OCI-LY1 (cell line): ENCODE measurements at regions not wholly inside any gene's neighbourhood (a gene's known extent, or its start where the extent isn't known, plus 50 kb on each side); places are given as distances from the start of the nearest gene placed in this dataset.
"Not testable (repeated sequence)": the region's sequence is repeated elsewhere in the genome, so short reads cannot be mapped to it uniquely, and the experiment has no call there.

Source experiments
- H2AFZ ChIP-seq: fragments of 200-600 bp; sonication (generic), shearing (Covaris generic); 2 replicates; pipeline ENCODE4 v1.6.0; 2014; ENCODE audit warnings: antibody characterized with exemption, mild to moderate bottlenecking, low read length
- H3F3A ChIP-seq: fragments of 200-600 bp; sonication (generic), shearing (Covaris generic); 2 replicates; pipeline ENCODE4 v1.6.0; 2014; ENCODE audit warnings: mild to moderate bottlenecking, antibody characterized with exemption, low read length, moderate library complexity; ENCODE audit not compliant: insufficient read depth
- H3K27ac ChIP-seq: fragments of 200-600 bp; sonication (generic); 2 replicates; pipeline ENCODE4 v1.5.1; 2014; ENCODE audit warnings: low read length, mixed run types, mild to moderate bottlenecking, low read depth; ENCODE audit not compliant: poor library complexity, severe bottlenecking
- H3K27me3 ChIP-seq: fragments of 200-600 bp; sonication (generic); 2 replicates; pipeline ENCODE4 v1.6.0; 2014; ENCODE audit warnings: antibody characterized with exemption, mild to moderate bottlenecking, low read length, moderate library complexity; ENCODE audit not compliant: insufficient read depth
- H3K36me3 ChIP-seq: fragments of 200-600 bp; sonication (generic); 2 replicates; pipeline ENCODE4 v1.6.1; 2014; ENCODE audit warnings: mild to moderate bottlenecking, antibody characterized with exemption, low read length, moderate library complexity, mixed read lengths; ENCODE audit not compliant: insufficient read depth
- H3K4me1 ChIP-seq: fragments of 200-600 bp; sonication (generic); 2 replicates; pipeline ENCODE4 v1.5.1; 2014; ENCODE audit warnings: mild to moderate bottlenecking, low read length, moderate library complexity; ENCODE audit not compliant: insufficient read depth, severe bottlenecking
- H3K4me2 ChIP-seq: fragments of 200-600 bp; sonication (generic), shearing (Covaris generic); 2 replicates; pipeline ENCODE4 v1.6.1; 2014; ENCODE audit warnings: low read length
- H3K4me3 ChIP-seq: fragments of 200-600 bp; sonication (generic); 2 replicates; pipeline ENCODE4 v1.5.1; 2014; ENCODE audit warnings: low read length, low read depth, mild to moderate bottlenecking, mixed read lengths; ENCODE audit not compliant: poor library complexity, severe bottlenecking
- H3K79me2 ChIP-seq: fragments of 200-600 bp; shearing (Covaris generic); 2 replicates; pipeline ENCODE4 v1.6.1; 2016; ENCODE audit warnings: mixed run types, low read length, mixed read lengths; ENCODE audit not compliant: insufficient read depth
- H3K9ac ChIP-seq: fragments of 200-600 bp; sonication (generic), shearing (Covaris generic); 2 replicates; pipeline ENCODE4 v1.6.1; 2014; ENCODE audit warnings: mild to moderate bottlenecking, low read length, mixed read lengths
- H3K9me2 ChIP-seq: fragments of 200-600 bp; sonication (generic), shearing (Covaris generic); 2 replicates; pipeline ENCODE4 v1.6.1; 2014; ENCODE audit warnings: low read depth, mild to moderate bottlenecking, low read length, mixed read lengths
- H3K9me3 ChIP-seq: fragments of 200-600 bp; shearing (Covaris generic); 2 replicates; pipeline ENCODE4 v1.6.1; 2014; ENCODE audit warnings: low read length, mixed read lengths
- H4K20me1 ChIP-seq: fragments of 200-600 bp; sonication (generic), shearing (Covaris generic); 2 replicates; pipeline ENCODE4 v1.6.0; 2016; ENCODE audit warnings: mild to moderate bottlenecking, low read length; ENCODE audit not compliant: insufficient read depth
- CTCF ChIP-seq: fragments of 200-600 bp; sonication (generic), shearing (Covaris generic); IDR thresholded peaks from 2 replicates; pipeline ENCODE4 v1.5.1; 2017; ENCODE audit warnings: mild to moderate bottlenecking, antibody characterized with exemption, low read length, moderate library complexity, mixed read lengths
- EZH2 ChIP-seq: fragments of 200-600 bp; sonication (generic), shearing (Covaris generic); IDR thresholded peaks from 2 replicates; pipeline ENCODE4 v1.8.0; 2017; ENCODE audit warnings: borderline replicate concordance, mixed run types, mild to moderate bottlenecking, antibody characterized with exemption, low read length, moderate library complexity, mixed read lengths

GRCh38 chr16:86888231-86889053 lies 310.1 kb downstream of the FOXL1 start:
- no peak overlapping the region for H2AFZ ChIP-seq
- H3K27ac ChIP-seq: no peak overlapping the region
- no peak overlapping the region for H3K4me2 ChIP-seq
- H3K79me2 ChIP-seq: no peaks in the 10 kb centered on the region
- H3K36me3 ChIP-seq: no peaks in the 10 kb centered on the region
- H3K4me1 ChIP-seq: no peaks in the 10 kb centered on the region
- H3K9ac ChIP-seq: no peak overlapping the region
- no peak for TF ChIP-seq CTCF
- no peak for TF ChIP-seq EZH2
- H3K4me3 ChIP-seq: no peak overlapping the region
- no peaks in the 10 kb centered on the region for H3K27me3 ChIP-seq
- H3K9me3 ChIP-seq: no peaks in the 10 kb centered on the region
- no peaks in the 10 kb centered on the region for H3F3A ChIP-seq
- no peaks in the 10 kb centered on the region for H4K20me1 ChIP-seq
- H3K9me2 ChIP-seq: no peaks in the 10 kb centered on the region

- not testable (repeated sequence) for H3K4me1 ChIP-seq, H3K9me2 ChIP-seq, H3K27me3 ChIP-seq, H3K4me2 ChIP-seq, H3K9ac ChIP-seq, H3K36me3 ChIP-seq, H3F3A ChIP-seq, H3K27ac ChIP-seq, H2AFZ ChIP-seq, H4K20me1 ChIP-seq, H3K9me3 ChIP-seq, H3K4me3 ChIP-seq, H3K79me2 ChIP-seq
These were observed 310.7 kb downstream of the FOXL1 start for GRCh38 chr16:86889054-86889366.

GRCh38 chr16:86889974-86890373 lies 311.6 kb downstream of the FOXL1 start:
- Histone ChIP-seq H3K9me2 (no peaks in the 10 kb centered on the region), H3K4me1 (no peaks in the 10 kb centered on the region), H3K36me3 (no peaks in the 10 kb centered on the region), H3K27me3 (no peaks in the 10 kb centered on the region), H3K27ac (no peak overlapping the region), H2AFZ (no peak overlapping the region), H3K9me3 (no peaks in the 10 kb centered on the region), H3K4me3 (no peak overlapping the region), H3K9ac (no peak overlapping the region), H3F3A (no peaks in the 10 kb centered on the region), H3K79me2 (no peaks in the 10 kb centered on the region), H3K4me2 (no peak overlapping the region), H4K20me1 (no peaks in the 10 kb centered on the region)
- no peak for TF ChIP-seq EZH2
- TF ChIP-seq CTCF: no peak

GRCh38 chr16:86891121-86891520 lies 312.8 kb downstream of the FOXL1 start:
- no peaks in the 10 kb centered on the region for H3F3A ChIP-seq
- no peaks in the 10 kb centered on the region for H4K20me1 ChIP-seq
- H3K79me2 ChIP-seq: no peaks in the 10 kb centered on the region
- H2AFZ ChIP-seq: no peak overlapping the region
- no peaks in the 10 kb centered on the region for H3K36me3 ChIP-seq
- no peak overlapping the region for H3K27ac ChIP-seq
- no peaks in the 10 kb centered on the region for H3K9me3 ChIP-seq
- H3K4me3 ChIP-seq: no peak overlapping the region
- H3K4me2 ChIP-seq: no peak overlapping the region
- H3K9me2 ChIP-seq: no peaks in the 10 kb centered on the region
- TF ChIP-seq EZH2 (no peak), CTCF (no peak)
- no peaks in the 10 kb centered on the region for H3K27me3 ChIP-seq
- H3K4me1 ChIP-seq: no peaks in the 10 kb centered on the region
- H3K9ac ChIP-seq: no peak overlapping the region
